ENCODE measurements at regions not wholly inside any gene's neighbourhood (a gene's known extent, or its start where the extent isn't known, plus 50 kb on each side); places are given as distances from the start of the nearest gene placed in this dataset.

DNA sequence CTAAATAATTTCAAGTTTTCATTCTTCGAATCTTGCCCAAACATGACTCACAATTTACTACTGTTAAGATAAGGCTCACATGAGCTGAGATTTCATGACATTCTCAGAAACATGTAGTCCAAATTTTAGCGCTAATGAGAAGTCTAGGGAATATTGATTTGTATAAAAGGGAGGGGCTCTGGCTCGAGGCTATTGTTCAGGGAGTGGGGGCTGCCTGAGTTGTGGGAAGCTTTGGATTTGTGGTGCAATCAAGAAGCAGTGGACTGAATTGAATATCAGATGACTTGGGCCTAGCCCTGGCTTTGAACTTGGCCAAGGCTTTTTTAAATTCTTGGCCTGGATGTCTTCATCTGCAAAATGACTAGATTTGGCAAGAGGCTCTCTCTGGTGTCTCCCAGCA, 674.9 kb upstream of the FANCL start:
- DNase-seq (ENCODE audit: low read depth in 4 of 4, low spot score in 3 of 4): no peak

DNA sequence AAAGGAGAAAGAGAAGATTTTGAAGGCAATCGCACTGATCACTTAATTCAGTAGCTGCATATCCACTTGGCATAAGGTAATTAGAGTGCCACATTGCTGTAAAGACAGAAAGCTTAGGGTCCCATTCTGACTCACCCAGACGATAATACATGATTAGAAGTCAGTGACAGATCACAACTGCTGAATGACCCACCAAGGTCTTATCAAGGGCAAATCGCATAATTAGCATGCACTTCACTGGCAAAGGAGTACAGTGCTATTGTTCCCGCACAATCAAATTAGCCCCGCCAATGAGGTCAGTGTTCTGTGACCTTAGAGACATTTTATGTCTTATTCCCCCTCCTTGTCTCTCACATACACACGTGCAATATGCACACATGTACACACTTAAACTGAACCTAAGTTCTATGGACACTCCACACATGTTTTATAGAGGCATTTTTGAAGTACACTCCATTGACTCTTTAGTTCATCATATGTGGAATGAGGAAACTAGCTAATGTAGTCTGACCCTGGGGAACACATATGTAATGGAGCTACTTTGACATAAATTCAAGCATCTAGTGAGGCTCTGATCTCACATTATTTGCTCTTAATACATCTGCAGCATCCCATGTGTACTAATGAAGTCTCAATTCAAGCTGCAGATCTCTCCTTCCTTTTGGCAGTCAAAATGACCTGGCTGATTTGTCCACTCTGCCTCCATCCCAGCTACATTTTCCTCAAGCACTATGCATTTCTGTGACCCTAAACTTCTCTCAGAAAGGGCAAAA, 673.8 kb upstream of the FANCL start:
- DNase-seq (ENCODE audit: low read depth in 4 of 4, low spot score in 3 of 4): no peak

DNA sequence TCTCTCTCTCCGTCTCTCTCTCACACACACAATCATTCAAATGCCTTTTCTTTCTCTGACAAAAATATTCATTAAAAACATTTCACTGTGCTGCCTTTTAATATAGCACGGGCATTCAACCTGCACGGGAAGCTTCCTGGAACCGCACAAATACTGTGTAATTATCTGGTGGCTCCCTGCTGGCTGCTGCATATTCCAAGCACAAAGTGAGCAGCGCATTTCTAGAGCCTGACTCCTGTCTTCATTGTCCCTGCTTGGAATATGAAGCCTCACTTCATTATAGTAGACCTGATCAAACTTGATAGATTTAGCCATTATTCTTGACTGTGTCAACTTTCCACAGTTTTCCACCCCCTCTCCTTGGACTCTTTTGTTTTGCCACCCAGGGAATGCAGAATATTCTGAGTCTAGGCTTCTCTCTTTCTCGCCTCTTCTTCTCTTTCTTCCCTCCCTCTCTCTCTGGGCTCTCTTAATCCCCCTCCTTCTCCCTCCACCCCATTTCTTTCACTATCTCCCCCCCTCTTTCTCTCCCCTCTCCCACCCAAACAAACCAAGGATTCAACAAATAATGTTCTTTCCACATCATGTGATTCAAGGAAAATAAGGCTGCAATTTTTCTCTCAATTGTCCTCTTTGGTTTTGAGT, 672.1 kb upstream of the FANCL start:
- DNase-seq (ENCODE audit: low read depth in 4 of 4, low spot score in 3 of 4): no peak

DNA sequence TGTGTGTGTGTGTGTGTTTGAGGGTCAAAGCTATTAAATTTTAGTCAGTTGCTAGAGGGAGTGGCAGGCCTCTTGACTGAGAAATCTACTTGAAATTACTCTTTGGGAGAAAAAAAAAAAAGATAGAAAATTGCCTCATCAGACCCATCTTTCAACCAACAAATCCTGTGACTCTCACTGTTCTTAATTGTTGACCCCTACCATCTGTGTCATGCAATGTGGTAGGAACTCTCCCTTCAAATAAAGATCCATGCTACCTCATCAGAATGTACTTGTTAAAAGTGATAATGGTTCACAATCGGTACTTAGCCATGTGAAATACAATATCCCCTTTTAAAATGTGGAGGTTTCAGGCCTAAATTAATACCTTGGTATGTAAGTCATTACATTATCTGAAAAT, 670.8 kb upstream of the FANCL start:
- no peak for DNase-seq (ENCODE audit: low read depth in 4 of 4, low spot score in 3 of 4)

DNA sequence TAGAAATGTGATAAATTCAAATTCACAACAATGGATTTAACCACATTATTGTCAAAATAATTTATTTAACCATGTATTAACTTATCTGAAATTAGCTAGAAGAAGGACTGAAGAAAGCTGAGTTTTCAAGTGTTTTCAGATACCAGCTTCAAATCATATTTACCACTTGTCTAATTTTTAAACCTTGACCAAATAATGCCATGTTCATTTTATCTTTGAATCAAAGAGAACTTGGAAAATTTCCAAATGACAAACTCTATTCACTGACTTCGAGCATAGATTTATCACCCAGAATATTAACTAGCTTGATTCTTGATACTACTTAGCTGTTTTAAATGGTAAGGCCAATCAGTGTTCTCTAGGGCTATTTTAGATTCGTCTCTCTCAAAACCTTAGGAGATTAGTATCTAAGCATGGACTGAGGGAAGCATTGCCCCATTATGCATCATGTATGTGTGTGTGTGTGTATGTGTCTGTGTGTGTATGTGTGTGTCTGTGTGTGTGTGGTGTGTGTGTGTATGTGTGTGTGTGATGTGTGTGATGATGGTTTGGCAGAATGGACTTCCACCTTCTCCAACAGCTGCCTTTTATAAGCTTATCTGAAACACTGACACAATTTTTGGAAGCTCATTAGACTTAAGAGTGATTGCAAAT, 667.5 kb upstream of the FANCL start:
- no peak for DNase-seq (ENCODE audit: low read depth in 4 of 4, low spot score in 3 of 4)

DNA sequence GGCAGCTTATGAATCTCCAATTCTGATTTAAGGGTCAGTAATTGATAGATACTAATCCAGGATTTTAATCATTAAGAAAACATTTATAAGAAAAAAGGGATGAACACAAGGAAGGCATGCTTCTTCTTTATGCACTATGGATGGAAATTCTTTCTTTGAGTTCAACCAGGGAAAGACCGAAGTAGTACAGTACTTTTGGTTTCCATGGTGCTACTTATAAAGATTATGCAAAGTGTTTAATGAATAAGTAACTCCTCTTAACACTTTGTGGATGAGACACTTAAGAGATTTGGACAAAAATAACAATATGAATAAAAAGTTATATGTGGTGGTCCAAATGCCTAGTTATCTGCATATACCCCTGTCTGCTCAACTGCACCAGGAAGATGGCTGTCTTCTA, 666.5 kb upstream of the FANCL start:
- no peak for DNase-seq (ENCODE audit: low read depth in 4 of 4, low spot score in 3 of 4)

DNA sequence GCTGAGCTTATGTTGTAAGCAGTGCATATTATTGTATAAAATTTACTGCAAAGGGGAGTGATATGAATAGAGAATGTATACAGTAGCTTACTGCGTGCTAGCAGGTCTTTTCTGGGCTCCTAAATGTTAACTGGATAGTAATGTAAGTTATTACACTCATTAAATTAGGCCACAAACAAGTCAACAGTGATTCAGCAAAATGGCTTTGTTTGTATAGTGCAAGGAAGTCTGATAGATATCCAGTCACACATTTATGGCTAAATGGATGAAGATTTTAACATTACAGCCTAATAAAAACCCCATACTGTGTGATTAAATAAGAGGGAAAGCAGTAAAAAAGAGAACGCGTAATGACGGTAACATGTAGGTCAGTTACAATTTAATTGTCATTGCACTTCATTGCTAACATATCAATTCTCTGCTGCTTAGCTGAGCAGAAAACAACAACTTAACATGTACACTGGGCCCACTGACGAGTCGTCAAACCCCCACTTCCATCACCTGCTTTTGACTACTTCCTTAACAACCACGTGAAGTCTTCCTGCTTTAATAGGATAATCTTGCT, 665.0 kb upstream of the FANCL start:
- DNase-seq (ENCODE audit: low read depth in 4 of 4, low spot score in 3 of 4): no peak

DNA sequence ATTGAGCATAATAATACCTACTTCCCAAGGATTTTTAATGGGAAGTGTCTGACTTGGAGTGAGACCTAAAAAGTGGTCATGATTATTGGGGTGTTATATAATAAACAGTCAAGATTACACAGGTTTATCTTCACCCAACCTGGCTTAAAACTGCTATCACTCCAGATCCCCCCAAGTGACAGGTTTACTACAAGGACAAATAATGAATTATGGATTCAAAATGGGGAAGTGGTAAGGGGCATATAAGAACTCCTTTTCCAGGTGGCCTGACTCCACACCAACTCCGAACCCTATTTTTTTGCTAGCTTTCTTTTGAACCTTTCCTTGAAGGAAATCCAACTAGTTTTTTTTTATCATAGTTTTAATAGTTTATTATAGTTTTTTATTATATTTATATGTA, 663.0 kb upstream of the FANCL start:
- no peak for DNase-seq (ENCODE audit: low read depth in 4 of 4, low spot score in 3 of 4)

DNA sequence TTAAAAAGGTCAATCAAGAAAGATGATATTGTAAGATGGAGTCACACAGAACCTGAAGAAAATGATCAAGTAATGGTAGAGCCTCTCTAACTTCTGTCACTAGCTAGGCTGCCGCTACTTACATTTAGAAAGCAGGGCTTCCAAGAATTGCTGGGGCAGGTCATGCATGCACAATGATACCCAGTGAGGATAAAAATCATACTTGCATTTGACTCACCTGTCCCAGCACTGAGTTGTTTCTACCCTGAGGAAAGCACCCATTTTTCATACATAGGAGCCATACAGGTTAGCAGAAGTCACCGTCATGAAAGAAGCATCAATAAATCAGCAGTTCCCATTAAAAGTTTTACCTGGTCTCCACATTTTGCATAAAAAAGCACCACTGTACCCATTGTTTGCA, 662.3 kb upstream of the FANCL start:
- DNase-seq (ENCODE audit: low read depth in 4 of 4, low spot score in 3 of 4): no peak

DNA sequence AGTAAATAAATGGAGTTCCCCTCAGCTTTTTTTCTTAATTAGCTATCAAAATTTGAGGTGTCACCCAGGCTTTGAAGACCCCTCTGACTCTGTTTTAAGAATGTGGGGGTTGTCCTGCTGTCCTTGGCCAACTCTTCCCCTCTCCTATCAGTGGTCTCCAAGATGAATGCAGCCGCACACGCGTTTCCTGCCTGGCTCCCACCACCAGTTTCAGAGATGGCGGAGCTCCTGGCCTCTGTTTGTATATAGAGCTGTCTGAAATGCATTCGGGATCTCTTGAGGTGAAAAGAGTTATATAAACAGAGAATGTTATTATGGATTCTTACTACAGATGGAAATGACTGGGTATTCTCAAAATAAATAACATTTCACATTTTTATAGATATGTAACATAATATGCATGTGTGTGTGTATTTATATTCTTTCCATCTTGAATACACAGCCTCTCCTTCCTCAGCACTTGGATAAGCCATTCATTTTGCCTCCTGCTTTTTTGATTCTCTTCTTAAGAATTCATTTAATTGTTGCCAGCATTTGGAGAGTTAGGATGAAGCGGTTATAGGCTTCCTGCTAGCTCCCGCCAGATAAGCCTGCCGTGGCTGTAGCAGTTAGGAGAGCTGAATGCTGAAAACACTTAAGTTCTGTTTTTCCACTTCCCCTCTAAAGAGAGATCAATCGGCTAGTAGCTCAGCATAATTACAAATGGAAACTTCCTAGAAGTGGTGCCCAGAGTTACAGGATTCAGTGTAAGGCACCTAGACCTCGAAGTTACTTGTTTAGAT, 659.3 kb upstream of the FANCL start:
- DNase-seq (ENCODE audit: low read depth in 4 of 4, low spot score in 3 of 4): no peak

DNA sequence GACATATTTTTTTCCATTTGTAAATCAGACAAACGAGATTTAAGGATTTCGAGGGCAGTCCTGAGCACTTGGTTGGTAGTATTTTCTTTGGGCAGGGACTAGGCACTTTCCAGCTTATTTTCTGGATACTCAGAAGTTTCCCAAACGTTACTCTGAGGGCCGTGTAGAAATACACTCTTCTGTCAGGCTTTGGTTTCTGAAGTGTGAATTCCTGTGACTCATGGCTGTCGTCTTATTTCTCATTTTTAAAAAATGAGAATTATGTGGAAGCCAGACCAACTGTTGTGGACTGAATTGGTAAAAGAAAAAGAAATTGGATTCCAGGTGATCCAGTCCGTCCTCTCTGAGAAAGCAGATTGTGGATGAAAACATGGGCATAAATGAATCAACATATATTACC, 658.6 kb upstream of the FANCL start:
- no peak for DNase-seq (ENCODE audit: low read depth in 4 of 4, low spot score in 3 of 4)

DNA sequence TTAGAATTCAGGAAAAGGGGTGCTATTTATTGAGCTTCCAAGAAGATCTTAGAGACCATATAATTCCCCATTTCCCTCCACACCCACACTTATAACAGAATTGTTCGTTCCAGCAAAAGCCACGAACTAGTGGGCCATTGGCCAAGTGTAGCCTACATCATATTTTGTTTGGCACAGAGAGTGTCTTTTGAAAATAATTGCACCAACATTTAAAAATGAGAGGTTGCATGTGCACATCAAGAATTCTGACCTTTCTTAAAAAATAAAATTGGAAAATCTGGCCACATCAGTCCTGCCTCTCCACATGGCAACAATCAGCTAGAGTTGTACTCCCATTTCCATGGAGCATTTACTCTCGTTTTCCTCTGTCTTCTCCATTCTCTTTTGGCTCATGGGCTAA, 655.5 kb upstream of the FANCL start:
- DNase-seq (ENCODE audit: low read depth in 4 of 4, low spot score in 3 of 4): no peak

DNA sequence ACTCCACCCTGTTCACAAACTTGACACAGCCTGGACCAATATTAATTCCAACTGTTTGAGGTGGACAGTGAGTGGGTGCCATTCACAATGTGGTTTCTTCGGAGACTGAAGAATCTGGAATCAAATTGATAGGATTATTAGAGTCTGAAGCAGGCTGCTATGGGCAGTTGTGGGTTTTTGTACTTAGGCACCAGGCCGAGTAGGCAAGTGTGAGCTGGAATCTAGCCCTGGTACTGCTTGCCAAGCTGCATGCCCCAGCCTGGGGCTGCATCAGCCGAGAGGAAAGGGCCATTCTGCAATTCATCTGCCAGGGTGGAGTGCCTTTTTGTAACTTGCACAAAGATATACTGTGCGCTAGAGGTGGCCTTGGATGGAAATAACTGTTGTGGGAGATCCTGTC, 654.7 kb upstream of the FANCL start:
- no peak for DNase-seq (ENCODE audit: low read depth in 4 of 4, low spot score in 3 of 4)

DNA sequence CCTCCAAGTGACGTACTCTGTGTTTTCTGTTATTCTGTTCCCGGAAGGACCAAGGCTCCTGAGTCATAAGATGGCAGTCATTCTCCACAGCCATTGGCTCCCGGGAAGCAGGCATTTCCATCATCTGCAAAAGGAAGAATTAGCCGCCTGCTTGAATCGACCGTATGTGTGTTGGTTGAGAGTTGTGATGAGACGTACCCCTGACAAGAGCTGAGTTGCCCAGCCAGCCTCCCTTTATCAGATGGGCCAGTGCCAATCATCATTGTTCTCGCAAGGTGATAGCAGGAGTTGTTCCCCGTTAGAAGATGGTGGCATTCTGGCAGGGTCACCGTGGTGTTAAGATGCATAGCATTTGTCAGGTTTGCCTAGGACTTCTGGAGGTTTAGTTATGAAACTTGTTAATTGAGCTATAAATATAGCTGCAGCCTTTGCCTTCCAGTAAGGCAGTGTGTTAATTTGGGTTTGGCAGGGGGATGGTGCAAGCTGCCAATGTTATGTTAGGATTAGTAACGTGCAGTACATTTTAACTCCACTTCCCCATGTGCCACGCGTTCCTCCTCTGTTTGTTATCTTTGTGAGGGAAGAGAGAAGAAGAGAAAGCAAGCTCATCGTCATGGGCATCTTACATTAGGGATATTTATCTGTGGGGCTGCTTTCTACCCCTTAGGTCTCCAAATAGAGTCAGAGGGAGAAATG, 652.7 kb upstream of the FANCL start:
- DNase-seq (ENCODE audit: low read depth in 4 of 4, low spot score in 3 of 4): no peak

DNA sequence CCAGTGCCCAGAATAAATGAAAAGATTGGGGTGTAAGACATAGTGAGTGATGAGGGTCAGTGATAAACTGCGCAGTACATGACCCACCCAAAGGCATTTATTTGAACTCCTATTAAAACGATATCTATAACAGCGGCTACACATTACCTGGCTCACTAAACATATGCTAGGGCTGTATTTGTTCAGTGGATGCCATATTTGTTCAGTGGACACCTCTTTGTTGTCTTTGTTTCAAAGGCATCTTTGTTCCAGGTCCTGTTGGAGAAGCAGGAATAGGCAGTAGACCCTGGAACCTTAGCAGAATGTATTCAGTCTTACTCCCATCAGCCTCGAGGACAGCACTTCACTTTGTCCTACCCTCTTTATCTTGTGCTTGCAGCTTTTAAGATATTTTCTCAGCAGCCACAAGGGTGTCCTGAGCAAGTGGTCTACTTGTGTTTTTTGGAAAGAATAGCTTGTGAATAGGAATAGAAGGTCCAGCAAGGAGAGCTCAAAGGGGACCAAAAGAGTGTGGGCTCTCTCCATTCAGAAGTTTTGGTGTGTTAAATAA, 650.8 kb upstream of the FANCL start:
- no peak for DNase-seq (ENCODE audit: low read depth in 4 of 4, low spot score in 3 of 4)

DNA sequence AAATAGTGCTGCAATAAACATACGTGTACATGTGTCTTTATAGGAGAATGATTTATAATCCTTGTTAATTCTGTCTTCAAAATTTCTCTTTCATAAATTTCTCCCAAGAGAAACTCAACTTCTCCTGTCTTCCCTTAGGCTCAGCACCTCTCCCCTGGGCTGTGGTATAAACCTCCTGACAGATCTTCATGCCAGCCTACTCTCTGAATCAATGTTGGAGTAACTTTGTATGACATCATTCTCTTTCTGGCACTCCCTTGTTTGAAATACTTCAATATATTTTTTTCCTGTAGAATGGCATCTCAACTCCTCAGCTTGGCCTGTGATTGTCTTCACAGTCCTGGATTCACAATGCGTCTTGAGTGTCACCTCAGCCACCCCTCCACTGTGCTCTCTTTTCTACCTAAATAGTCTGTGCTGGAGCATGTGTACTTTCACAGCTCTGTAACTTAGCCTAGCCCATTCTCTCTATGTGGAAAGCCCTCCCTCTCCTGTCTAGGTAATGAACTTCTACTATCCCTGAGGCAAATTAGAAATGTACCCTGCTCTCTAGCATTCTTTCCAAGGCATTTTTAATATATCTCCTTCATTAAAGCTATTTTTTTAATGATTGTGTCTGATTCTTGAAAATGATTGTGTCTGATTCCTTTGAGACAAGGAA, 649.9 kb upstream of the FANCL start:
- DNase-seq (ENCODE audit: low read depth in 4 of 4, low spot score in 3 of 4): no peak

DNA sequence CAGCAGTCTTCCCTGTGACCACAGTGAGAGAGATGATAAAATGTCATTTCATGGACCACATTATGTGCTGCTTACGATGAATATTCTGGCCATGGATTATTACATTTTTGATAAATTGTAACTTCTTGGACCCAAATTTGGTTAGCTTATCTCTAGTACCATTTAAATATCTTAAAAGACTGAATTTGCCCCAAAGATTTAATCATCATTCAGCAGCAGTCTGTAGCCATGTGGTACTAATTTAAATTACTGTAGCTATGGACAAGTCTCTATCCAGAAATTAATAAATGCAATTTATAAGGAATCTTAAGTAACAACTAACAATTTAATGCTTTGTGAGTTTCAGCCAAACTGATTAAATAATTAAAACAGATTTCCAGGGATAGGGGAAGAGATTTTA, 644.9 kb upstream of the FANCL start:
- DNase-seq (ENCODE audit: low read depth in 4 of 4, low spot score in 3 of 4): no peak

DNA sequence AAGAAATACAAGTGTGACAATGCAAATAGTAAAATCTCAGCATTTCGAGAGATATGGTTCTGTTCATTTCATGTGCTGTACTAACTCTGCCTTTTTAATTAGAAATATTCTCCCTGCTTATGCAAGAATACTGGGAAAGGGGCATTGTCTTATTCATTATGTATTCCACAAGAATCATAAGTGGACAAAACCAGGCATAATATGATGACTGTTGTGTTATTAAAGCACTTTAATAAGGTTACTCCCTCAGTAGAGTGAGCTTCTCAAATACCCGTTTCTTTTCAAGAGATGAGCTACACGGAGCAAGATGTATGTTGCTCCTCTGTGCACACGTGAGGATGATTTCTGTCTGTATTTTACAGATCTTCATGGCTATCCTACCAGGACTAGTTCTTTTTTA, 638.7 kb upstream of the FANCL start:
- DNase-seq (ENCODE audit: low read depth in 4 of 4, low spot score in 3 of 4): no peak

DNA sequence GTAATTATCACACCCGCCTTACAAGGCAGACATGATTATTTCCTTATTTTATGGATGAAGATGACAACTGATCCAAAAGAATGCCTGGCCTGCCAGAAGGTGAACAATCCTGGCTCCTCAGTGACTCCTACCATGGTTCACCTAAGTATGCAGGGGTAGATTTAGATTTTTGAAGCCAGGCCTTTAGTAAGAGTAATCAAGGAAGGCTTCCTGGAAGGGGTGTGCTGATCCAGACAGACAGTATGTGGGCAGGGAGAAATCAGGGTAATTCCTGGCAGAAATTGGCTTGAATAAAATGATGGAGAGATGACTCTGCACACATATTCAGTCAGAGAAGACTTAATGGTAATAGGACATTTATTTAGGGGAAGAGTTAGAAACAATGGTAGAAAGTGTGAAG, 637.7 kb upstream of the FANCL start:
- DNase-seq (ENCODE audit: low read depth in 4 of 4, low spot score in 3 of 4): no peak

DNA sequence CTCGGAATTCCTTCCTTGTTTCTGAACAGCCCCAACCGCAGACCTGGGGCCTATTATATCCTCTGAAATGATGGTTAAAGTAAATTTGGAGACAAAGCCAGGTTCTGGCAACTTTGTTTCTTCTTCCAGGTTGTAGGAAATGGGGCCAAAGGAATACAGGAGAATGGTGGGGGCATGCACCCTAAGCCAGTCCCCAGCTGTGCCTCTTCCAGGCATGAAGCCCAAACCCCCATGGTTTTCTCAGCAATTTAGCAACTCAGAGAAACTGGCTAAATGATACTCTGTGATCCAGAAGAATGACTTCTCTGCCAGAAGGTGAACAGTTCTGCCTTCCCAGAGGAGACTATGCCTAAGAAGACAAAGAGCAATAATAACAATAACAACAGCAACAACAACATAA, 635.0 kb upstream of the FANCL start:
- DNase-seq (ENCODE audit: low read depth in 4 of 4, low spot score in 3 of 4): no peak

Data from right renal pelvis (tissue), 4 donors.